Activated T-cell treated with anti-CD3 and anti-CD28 coated beads, Interleukin-2, amount 50 U/mL, for 4 hours (primary cell): ENCODE measurements at regions not wholly inside any gene's neighbourhood (a gene's known extent, or its start where the extent isn't known, plus 50 kb on each side); places are given as distances from the start of the nearest gene placed in this dataset.

Experiments used
- ATAC-seq, 2 donors: fragments of 200-7000 bp; cut with Tn5 transposase; one replicate each; pipeline ENCODE4 v1.10.0; 2021
- DNase-seq: peaks from one replicate; pipeline ENCODE4 v3.0.0-alpha.2; 2020
- H3K27me3 Mint-ChIP-seq: one replicate; pipeline ENCODE4 v1.8.0; 2021; ENCODE audit warnings: low read depth, mixed read lengths
- H3K36me3 Mint-ChIP-seq: one replicate; pipeline ENCODE4 v1.8.0; 2022; ENCODE audit warnings: mixed read lengths; ENCODE audit not compliant: insufficient read depth
- H3K4me1 Mint-ChIP-seq: one replicate; pipeline ENCODE4 v1.8.0; 2021; ENCODE audit warnings: low read depth, mixed read lengths
- H3K4me3 Mint-ChIP-seq: one replicate; pipeline ENCODE4 v1.8.0; 2021; ENCODE audit warnings: mild to moderate bottlenecking, moderate library complexity, mixed read lengths
- H3K9me3 Mint-ChIP-seq: one replicate; pipeline ENCODE4 v1.8.0; 2021; ENCODE audit warnings: mixed read lengths

- no peaks in the 10 kb centered on the region for H3K36me3 Mint-ChIP-seq
- DNase-seq = no peak
- H3K9me3 Mint-ChIP-seq = peaks cover 15% of the 10 kb centered on the region
- no peaks in the 10 kb centered on the region for H3K4me1 Mint-ChIP-seq
- H3K4me3 Mint-ChIP-seq = no peak overlapping the region
- ATAC-seq = no peak
- peaks cover 19% of the 10 kb centered on the region for H3K27me3 Mint-ChIP-seq
Observed at GRCh38 chr4:141290771-141291170, 70.1 kb downstream of the ZNF330 start.

- peaks cover 14% of the 10 kb centered on the region for H3K27me3 Mint-ChIP-seq
- DNase-seq = no peak
- H3K9me3 Mint-ChIP-seq = peaks cover 15% of the 10 kb centered on the region
- H3K36me3 Mint-ChIP-seq = no peaks in the 10 kb centered on the region
- no peak overlapping the region for H3K4me3 Mint-ChIP-seq
- no peaks in the 10 kb centered on the region for H3K4me1 Mint-ChIP-seq
- no peak for ATAC-seq
Observed at GRCh38 chr4:141294306-141294705, 73.6 kb downstream of the ZNF330 start.

GRCh38 chr4:141301216-141301615 lies 80.5 kb downstream of the ZNF330 start:
- DNase-seq (no peak), ATAC-seq (no peak)
- Mint-ChIP-seq H3K9me3 (no peaks in the 10 kb centered on the region), H3K36me3 (no peaks in the 10 kb centered on the region), H3K27me3 (peaks cover 5% of the 10 kb centered on the region), H3K4me1 (no peaks in the 10 kb centered on the region), H3K4me3 (no peak overlapping the region)

- Mint-ChIP-seq H3K9me3 (no peaks in the 10 kb centered on the region), H3K27me3 (peaks cover 5% of the 10 kb centered on the region), H3K4me3 (no peak overlapping the region), H3K36me3 (no peaks in the 10 kb centered on the region), H3K4me1 (no peaks in the 10 kb centered on the region)
- DNase-seq = no peak
- no peak for ATAC-seq
Observed at GRCh38 chr4:141302924-141303323, 82.2 kb downstream of the ZNF330 start.

- no peak for DNase-seq
- Mint-ChIP-seq H3K9me3 (no peaks in the 10 kb centered on the region), H3K4me3 (no peak overlapping the region), H3K27me3 (peaks cover 3% of the 10 kb centered on the region), H3K4me1 (no peaks in the 10 kb centered on the region), H3K36me3 (no peaks in the 10 kb centered on the region)
- ATAC-seq = no peak
Observed at GRCh38 chr4:141304346-141304745, 83.7 kb downstream of the ZNF330 start.

GRCh38 chr4:141306331-141306730 lies 85.6 kb downstream of the ZNF330 start:
- Mint-ChIP-seq H3K36me3 (no peaks in the 10 kb centered on the region), H3K27me3 (peaks cover 4% of the 10 kb centered on the region), H3K4me1 (no peaks in the 10 kb centered on the region), H3K4me3 (no peak overlapping the region), H3K9me3 (no peaks in the 10 kb centered on the region)
- DNase-seq (no peak), ATAC-seq (no peak)

GRCh38 chr4:141307241-141307689 lies 86.6 kb downstream of the ZNF330 start:
- no peak overlapping the region for H3K4me3 Mint-ChIP-seq
- no peaks in the 10 kb centered on the region for H3K9me3 Mint-ChIP-seq
- DNase-seq (peak; percentile 11), ATAC-seq (peak; percentile 94 to 98)
- H3K4me1 Mint-ChIP-seq = no peaks in the 10 kb centered on the region
- no peaks in the 10 kb centered on the region for H3K36me3 Mint-ChIP-seq
- peaks cover 4% of the 10 kb centered on the region for H3K27me3 Mint-ChIP-seq

GRCh38 chr4:141309874-141310273 lies 89.2 kb downstream of the ZNF330 start:
- DNase-seq (no peak), ATAC-seq (no peak)
- Mint-ChIP-seq H3K4me3 (no peak overlapping the region), H3K27me3 (peaks cover 4% of the 10 kb centered on the region), H3K36me3 (no peaks in the 10 kb centered on the region), H3K9me3 (no peaks in the 10 kb centered on the region), H3K4me1 (no peaks in the 10 kb centered on the region)

GRCh38 chr4:141311246-141312204 lies 90.8 kb downstream of the ZNF330 start:
- Mint-ChIP-seq H3K4me1 (no peaks in the 10 kb centered on the region), H3K9me3 (no peaks in the 10 kb centered on the region), H3K36me3 (no peaks in the 10 kb centered on the region), H3K4me3 (no peak overlapping the region), H3K27me3 (peaks cover 2% of the 10 kb centered on the region)
- ATAC-seq (no peak), DNase-seq (no peak)

- Mint-ChIP-seq H3K4me1 (no peaks in the 10 kb centered on the region), H3K36me3 (no peaks in the 10 kb centered on the region), H3K27me3 (peaks cover 11% of the 10 kb centered on the region)
Observed at GRCh38 chr4:141314627-141315026, 93.9 kb downstream of the ZNF330 start.

GRCh38 chr4:141328560-141329173 lies 108.0 kb downstream of the ZNF330 start:
- ATAC-seq = no peak
- no peak for DNase-seq
- no peaks in the 10 kb centered on the region for H3K36me3 Mint-ChIP-seq
- H3K4me1 Mint-ChIP-seq = no peaks in the 10 kb centered on the region
- H3K9me3 Mint-ChIP-seq = no peaks in the 10 kb centered on the region
- H3K4me3 Mint-ChIP-seq = no peak overlapping the region
- peaks cover 21% of the 10 kb centered on the region for H3K27me3 Mint-ChIP-seq

More at GRCh38 chr4:141314627-141315026, 93.9 kb downstream of the ZNF330 start:
- DNase-seq (no peak), ATAC-seq (no peak)
- H3K9me3 Mint-ChIP-seq = no peaks in the 10 kb centered on the region
- H3K4me3 Mint-ChIP-seq = no peak overlapping the region

- DNase-seq = no peak
- Mint-ChIP-seq H3K4me1 (no peaks in the 10 kb centered on the region), H3K4me3 (no peak overlapping the region), H3K27me3 (peaks cover 26% of the 10 kb centered on the region), H3K9me3 (no peaks in the 10 kb centered on the region), H3K36me3 (no peaks in the 10 kb centered on the region)
- ATAC-seq = no peak
Observed at GRCh38 chr4:141329174-141329569, 108.5 kb downstream of the ZNF330 start.

- Mint-ChIP-seq H3K4me3 (no peak overlapping the region), H3K9me3 (no peaks in the 10 kb centered on the region), H3K36me3 (no peaks in the 10 kb centered on the region), H3K27me3 (peaks cover 31% of the 10 kb centered on the region), H3K4me1 (no peaks in the 10 kb centered on the region)
- DNase-seq = no peak
- no peak for ATAC-seq
Observed at GRCh38 chr4:141330616-141331015, 109.9 kb downstream of the ZNF330 start.

- H3K36me3 Mint-ChIP-seq = no peaks in the 10 kb centered on the region
- no peak for DNase-seq
- no peaks in the 10 kb centered on the region for H3K9me3 Mint-ChIP-seq
- no peaks in the 10 kb centered on the region for H3K4me1 Mint-ChIP-seq
- H3K27me3 Mint-ChIP-seq = peaks cover 33% of the 10 kb centered on the region
- H3K4me3 Mint-ChIP-seq = no peak overlapping the region
- ATAC-seq = no peak
Observed at GRCh38 chr4:141331534-141332358, 111.1 kb downstream of the ZNF330 start.
